ENCODE measurements at regions not wholly inside any gene's neighbourhood (a gene's known extent, or its start where the extent isn't known, plus 50 kb on each side); places are given as distances from the start of the nearest gene placed in this dataset.
"Not testable (repeated sequence)": the region's sequence is repeated elsewhere in the genome, so short reads cannot be mapped to it uniquely, and the experiment has no call there.

GRCh38 chr7:32206987-32207386 lies 136.8 kb upstream of the PDE1C start:
- DNase-seq, result no peak
- H3K27me3 ChIP-seq (ENCODE audit: insufficient read depth, low read length), result no peaks in the 10 kb centered on the region
- Mint-ChIP-seq H3K9me3 (peaks cover 0 to 3% (median 0%) of the 10 kb centered on the region in 8 donors), H3K4me3 (no peak overlapping the region), H3K4me1 (peaks cover 0 to 1% (median 0%) of the 10 kb centered on the region in 4 donors), H3K27me3 (peaks cover 1 to 2% of the 10 kb centered on the region in 2 donors), H3K36me3 (no peaks in the 10 kb centered on the region), H3K27ac (no peak overlapping the region)
- intact Hi-C loops (cut with micrococcal nuclease), result no loop called here
- ChIA-PET POLR2A (ENCODE audit: partially characterized antibody) (no interaction called here), CTCF (ENCODE audit: partially characterized antibody) (interaction anchor here (1.0 to 1.4 kb wide), 2 partner anchors 9 to 10 kb away, joined by 3 to 5 read pairs; no protein-coding TSS in a partner anchor)
- H3K36me3 ChIP-seq (ENCODE audit: insufficient read depth, low read length), result no peaks in the 10 kb centered on the region
- no peaks in the 10 kb centered on the region for H3K9me3 ChIP-seq (ENCODE audit: control insufficient read depth in 1 of 2, low read length in 2 of 2)
- H3K4me1 ChIP-seq (ENCODE audit: insufficient read depth, low read length), result no peaks in the 10 kb centered on the region
- no peak overlapping the region for H3K4me3 ChIP-seq (ENCODE audit: low read length in 2 of 2)
- H3K27ac ChIP-seq (ENCODE audit: low read depth, low read length), result no peak overlapping the region

GRCh38 chr7:32206488-32206887 lies 136.3 kb upstream of the PDE1C start:
- DNase-seq, result no peak
- intact Hi-C loops (cut with micrococcal nuclease), result no loop called here
- no peaks in the 10 kb centered on the region for H3K4me1 ChIP-seq (ENCODE audit: insufficient read depth, low read length)
- Mint-ChIP-seq H3K27ac (no peak overlapping the region), H3K27me3 (peaks cover 1 to 2% of the 10 kb centered on the region in 2 donors), H3K4me1 (peaks cover 0 to 1% (median 0%) of the 10 kb centered on the region in 4 donors), H3K4me3 (no peak overlapping the region), H3K36me3 (no peaks in the 10 kb centered on the region), H3K9me3 (peaks cover 0 to 3% (median 0%) of the 10 kb centered on the region in 8 donors)
- CTCF ChIA-PET (ENCODE audit: partially characterized antibody), result no interaction called here
- no peaks in the 10 kb centered on the region for H3K27me3 ChIP-seq (ENCODE audit: insufficient read depth, low read length)
- H3K27ac ChIP-seq (ENCODE audit: low read depth, low read length), result no peak overlapping the region
- no peaks in the 10 kb centered on the region for H3K36me3 ChIP-seq (ENCODE audit: insufficient read depth, low read length)
- POLR2A ChIA-PET (ENCODE audit: partially characterized antibody), result no interaction called here
- H3K4me3 ChIP-seq (ENCODE audit: low read length in 2 of 2), result no peak overlapping the region
- no peaks in the 10 kb centered on the region for H3K9me3 ChIP-seq (ENCODE audit: control insufficient read depth in 1 of 2, low read length in 2 of 2)

GRCh38 chr7:32205298-32205824 lies 135.2 kb upstream of the PDE1C start:
- H3K4me3 ChIP-seq (ENCODE audit: low read length in 2 of 2); H3K36me3 ChIP-seq (ENCODE audit: insufficient read depth, low read length); POLR2A ChIA-PET (ENCODE audit: partially characterized antibody); H3K4me3 Mint-ChIP-seq; H3K27ac ChIP-seq (ENCODE audit: low read depth, low read length); H3K27ac Mint-ChIP-seq; H3K9me3 Mint-ChIP-seq; H3K36me3 Mint-ChIP-seq; CTCF ChIA-PET (ENCODE audit: partially characterized antibody); intact Hi-C loops (cut with micrococcal nuclease); DNase-seq; H3K4me1 Mint-ChIP-seq; H3K9me3 ChIP-seq (ENCODE audit: control insufficient read depth in 1 of 2, low read length in 2 of 2); H3K27me3 Mint-ChIP-seq; H3K27me3 ChIP-seq (ENCODE audit: insufficient read depth, low read length); H3K4me1 ChIP-seq (ENCODE audit: insufficient read depth, low read length): not testable (repeated sequence)

- CTCF ChIA-PET (ENCODE audit: partially characterized antibody), result no interaction called here
- no peak overlapping the region for H3K27ac Mint-ChIP-seq
These were observed 134.3 kb upstream of the PDE1C start for GRCh38 chr7:32204361-32205018.

GRCh38 chr7:32200646-32201045 lies 130.4 kb upstream of the PDE1C start:
- intact Hi-C loops (cut with micrococcal nuclease), result no loop called here
- Histone ChIP-seq H3K27ac (ENCODE audit: low read depth, low read length) (no peak overlapping the region), H3K4me3 (ENCODE audit: low read length in 2 of 2) (no peak overlapping the region), H3K4me1 (ENCODE audit: insufficient read depth, low read length) (no peaks in the 10 kb centered on the region), H3K27me3 (ENCODE audit: insufficient read depth, low read length) (no peaks in the 10 kb centered on the region), H3K9me3 (ENCODE audit: control insufficient read depth in 1 of 2, low read length in 2 of 2) (no peaks in the 10 kb centered on the region), H3K36me3 (ENCODE audit: insufficient read depth, low read length) (no peaks in the 10 kb centered on the region)
- H3K27me3 Mint-ChIP-seq, result peaks cover 0 to 1% of the 10 kb centered on the region in 2 donors
- no peak overlapping the region for H3K4me3 Mint-ChIP-seq
- DNase-seq, result no peak
- POLR2A ChIA-PET (ENCODE audit: partially characterized antibody), result no interaction called here
- peaks cover 0 to 13% (median 6%) of the 10 kb centered on the region in 8 donors for H3K9me3 Mint-ChIP-seq
- CTCF ChIA-PET (ENCODE audit: partially characterized antibody), result no interaction called here
- H3K36me3 Mint-ChIP-seq, result no peaks in the 10 kb centered on the region
- no peaks in the 10 kb centered on the region for H3K4me1 Mint-ChIP-seq
- H3K27ac Mint-ChIP-seq, result no peak overlapping the region

More at GRCh38 chr7:32204361-32205018, 134.3 kb upstream of the PDE1C start:
- Mint-ChIP-seq H3K4me1 (no peaks in the 10 kb centered on the region), H3K27me3 (peaks cover 1 to 2% of the 10 kb centered on the region in 2 donors), H3K36me3 (no peaks in the 10 kb centered on the region), H3K9me3 (peaks cover 0 to 4% (median 0%) of the 10 kb centered on the region in 8 donors), H3K4me3 (no peak overlapping the region)
- Histone ChIP-seq H3K4me3 (ENCODE audit: low read length in 2 of 2) (no peak overlapping the region), H3K4me1 (ENCODE audit: insufficient read depth, low read length) (no peaks in the 10 kb centered on the region), H3K27ac (ENCODE audit: low read depth, low read length) (no peak overlapping the region), H3K36me3 (ENCODE audit: insufficient read depth, low read length) (no peaks in the 10 kb centered on the region), H3K27me3 (ENCODE audit: insufficient read depth, low read length) (no peaks in the 10 kb centered on the region), H3K9me3 (ENCODE audit: control insufficient read depth in 1 of 2, low read length in 2 of 2) (no peaks in the 10 kb centered on the region)
- intact Hi-C loops (cut with micrococcal nuclease), result no loop called here
- POLR2A ChIA-PET (ENCODE audit: partially characterized antibody), result no interaction called here
- DNase-seq, result no peak

GRCh38 chr7:32194537-32194936 lies 124.3 kb upstream of the PDE1C start:
- no peak overlapping the region for H3K27ac ChIP-seq (ENCODE audit: low read depth, low read length)
- H3K36me3 Mint-ChIP-seq, result no peaks in the 10 kb centered on the region
- H3K27ac Mint-ChIP-seq, result no peak overlapping the region
- no peaks in the 10 kb centered on the region for H3K36me3 ChIP-seq (ENCODE audit: insufficient read depth, low read length)
- H3K4me1 ChIP-seq (ENCODE audit: insufficient read depth, low read length), result no peaks in the 10 kb centered on the region
- H3K27me3 ChIP-seq (ENCODE audit: insufficient read depth, low read length), result no peaks in the 10 kb centered on the region
- ChIA-PET CTCF (ENCODE audit: partially characterized antibody) (no interaction called here), POLR2A (ENCODE audit: partially characterized antibody) (no interaction called here)
- intact Hi-C loops (cut with micrococcal nuclease), result no loop called here
- H3K9me3 ChIP-seq (ENCODE audit: control insufficient read depth in 1 of 2, low read length in 2 of 2), result no peaks in the 10 kb centered on the region
- no peak for DNase-seq
- no peak overlapping the region for H3K4me3 Mint-ChIP-seq
- H3K27me3 Mint-ChIP-seq, result no peaks in the 10 kb centered on the region
- H3K9me3 Mint-ChIP-seq, result peaks cover 2 to 36% (median 19%) of the 10 kb centered on the region in 8 donors
- H3K4me3 ChIP-seq (ENCODE audit: low read length in 2 of 2), result no peak overlapping the region
- no peaks in the 10 kb centered on the region for H3K4me1 Mint-ChIP-seq

- H3K27me3 Mint-ChIP-seq, result no peaks in the 10 kb centered on the region
- POLR2A ChIA-PET (ENCODE audit: partially characterized antibody), result no interaction called here
- no peaks in the 10 kb centered on the region for H3K9me3 ChIP-seq (ENCODE audit: control insufficient read depth in 1 of 2, low read length in 2 of 2)
- H3K4me3 ChIP-seq (ENCODE audit: low read length in 2 of 2), result no peak overlapping the region
- no peaks in the 10 kb centered on the region for H3K4me1 ChIP-seq (ENCODE audit: insufficient read depth, low read length)
- H3K27ac ChIP-seq (ENCODE audit: low read depth, low read length), result no peak overlapping the region
- H3K36me3 ChIP-seq (ENCODE audit: insufficient read depth, low read length), result no peaks in the 10 kb centered on the region
- no peak overlapping the region for H3K4me3 Mint-ChIP-seq
- H3K27me3 ChIP-seq (ENCODE audit: insufficient read depth, low read length), result no peaks in the 10 kb centered on the region
- CTCF ChIA-PET (ENCODE audit: partially characterized antibody), result no interaction called here
- DNase-seq, result no peak
- no peaks in the 10 kb centered on the region for H3K4me1 Mint-ChIP-seq
- H3K9me3 Mint-ChIP-seq, result peaks cover 2 to 29% (median 16%) of the 10 kb centered on the region in 8 donors
- intact Hi-C loops (cut with micrococcal nuclease), result no loop called here
- H3K27ac Mint-ChIP-seq, result no peak overlapping the region
- no peaks in the 10 kb centered on the region for H3K36me3 Mint-ChIP-seq
These were observed 121.1 kb upstream of the PDE1C start for GRCh38 chr7:32191305-32191704.
